NAMALWA (cell line): ENCODE measurements at regions not wholly inside any gene's neighbourhood (a gene's known extent, or its start where the extent isn't known, plus 50 kb on each side); places are given as distances from the start of the nearest gene placed in this dataset.
"Not testable (repeated sequence)": the region's sequence is repeated elsewhere in the genome, so short reads cannot be mapped to it uniquely, and the experiment has no call there.

ENCODE experiments used
- DNase-seq: peaks from one replicate; pipeline ENCODE4 v3.0.0-alpha.2; 2015; ENCODE audit warnings: low spot score

- not testable (repeated sequence) for DNase-seq
Observed at GRCh38 chr14:52122163-52122562, 53.3 kb upstream of the NID2 start.

DNA sequence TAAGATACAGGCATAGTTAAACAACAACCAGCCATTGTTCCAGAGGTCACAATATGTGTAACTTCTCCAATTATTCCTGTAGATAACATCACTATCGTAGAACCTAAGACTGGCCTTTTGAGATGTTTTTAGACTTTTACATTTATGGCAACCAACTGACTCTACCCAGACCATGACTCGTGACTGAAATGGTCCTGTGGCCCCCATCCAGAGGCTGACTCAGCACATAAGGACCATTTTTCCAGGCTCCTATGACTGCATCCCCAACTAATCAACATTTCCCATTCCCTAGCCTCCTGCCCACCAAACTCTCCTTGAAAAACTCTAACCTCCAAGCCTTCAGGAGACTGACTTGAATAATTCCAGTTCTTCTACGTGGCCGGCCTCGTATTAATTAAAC lies 52.6 kb upstream of the NID2 start:
- no peak for DNase-seq

- no peak for DNase-seq
Observed at GRCh38 chr14:52119030-52119429, 50.2 kb upstream of the NID2 start.
